HepG2 (cell line): ENCODE measurements at regions not wholly inside any gene's neighbourhood (a gene's known extent, or its start where the extent isn't known, plus 50 kb on each side); places are given as distances from the start of the nearest gene placed in this dataset.

ENCODE experiments used
- ATRX ChIP-seq: sonication (generic); formaldehyde crosslinking; IDR thresholded peaks from 2 replicates; pipeline ENCODE4 v1.4.0; 2020; ENCODE audit warnings: missing genetic modification reagents, borderline replicate concordance
- HNRNPK ChIP-seq: fragments of 200-400 bp; formaldehyde crosslinking; IDR thresholded peaks from 2 replicates; pipeline ENCODE4 v1.6.1; 2018; ENCODE audit warnings: low read length, low read depth, moderate library complexity, mild to moderate bottlenecking; ENCODE audit not compliant: poor library complexity, severe bottlenecking
- HNRNPUL1 ChIP-seq: fragments of 200-400 bp; formaldehyde crosslinking; IDR thresholded peaks from 2 replicates; pipeline ENCODE4 v1.6.1; 2017; ENCODE audit warnings: low read depth, mild to moderate bottlenecking, low read length, moderate library complexity
- RELA ChIP-seq: sonication (generic); formaldehyde crosslinking; IDR thresholded peaks from 2 replicates; pipeline ENCODE4 v1.4.0; 2020; ENCODE audit warnings: missing genetic modification reagents
- TF ChIP-seq, protein P1 (sequence below): IDR thresholded peaks from 2 replicates; pipeline ENCODE4 v1.6.1; 2016; ENCODE audit warnings: missing compliant biosample characterization, missing genetic modification reagents, borderline replicate concordance

DNA sequence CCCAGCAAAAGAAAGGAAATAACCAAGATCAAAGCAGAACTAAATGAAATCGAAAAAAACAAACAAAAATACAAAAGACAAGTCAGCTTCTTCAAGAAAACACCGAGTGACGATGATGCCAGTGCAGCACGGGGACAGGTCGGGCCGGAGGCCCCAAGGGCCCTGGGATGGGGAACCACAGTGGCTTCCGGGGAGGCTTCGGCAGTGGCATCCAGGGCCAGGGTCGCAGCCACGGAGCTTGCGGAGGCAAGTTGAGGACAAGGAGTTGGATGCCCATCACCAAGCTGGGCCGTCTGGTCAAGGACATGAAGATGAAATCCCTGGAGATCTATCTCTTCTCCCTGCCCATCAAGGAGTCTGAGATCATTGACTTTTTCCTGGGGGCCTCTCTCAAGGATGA lies 53.2 kb upstream of the WDR41 start:
- no peak for TF ChIP-seq HNRNPK
- no peak for TF ChIP-seq ATRX
- TF ChIP-seq HNRNPUL1: no peak
- TF ChIP-seq, protein P1, sequence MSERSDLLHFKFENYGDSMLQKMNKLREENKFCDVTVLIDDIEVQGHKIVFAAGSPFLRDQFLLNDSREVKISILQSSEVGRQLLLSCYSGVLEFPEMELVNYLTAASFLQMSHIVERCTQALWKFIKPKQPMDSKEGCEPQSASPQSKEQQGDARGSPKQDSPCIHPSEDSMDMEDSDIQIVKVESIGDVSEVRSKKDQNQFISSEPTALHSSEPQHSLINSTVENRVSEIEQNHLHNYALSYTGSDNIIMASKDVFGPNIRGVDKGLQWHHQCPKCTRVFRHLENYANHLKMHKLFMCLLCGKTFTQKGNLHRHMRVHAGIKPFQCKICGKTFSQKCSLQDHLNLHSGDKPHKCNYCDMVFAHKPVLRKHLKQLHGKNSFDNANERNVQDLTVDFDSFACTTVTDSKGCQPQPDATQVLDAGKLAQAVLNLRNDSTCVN (CRISPR knock-in tag): no peak
- no peak for TF ChIP-seq RELA
